ENCODE measurements at regions not wholly inside any gene's neighbourhood (a gene's known extent, or its start where the extent isn't known, plus 50 kb on each side); places are given as distances from the start of the nearest gene placed in this dataset.
"Not testable (repeated sequence)": the region's sequence is repeated elsewhere in the genome, so short reads cannot be mapped to it uniquely, and the experiment has no call there.

- not testable (repeated sequence) for TF ChIP-seq POLR2A (IDR thresholded peaks at IDR 0.05)
- TF ChIP-seq, protein P1, sequence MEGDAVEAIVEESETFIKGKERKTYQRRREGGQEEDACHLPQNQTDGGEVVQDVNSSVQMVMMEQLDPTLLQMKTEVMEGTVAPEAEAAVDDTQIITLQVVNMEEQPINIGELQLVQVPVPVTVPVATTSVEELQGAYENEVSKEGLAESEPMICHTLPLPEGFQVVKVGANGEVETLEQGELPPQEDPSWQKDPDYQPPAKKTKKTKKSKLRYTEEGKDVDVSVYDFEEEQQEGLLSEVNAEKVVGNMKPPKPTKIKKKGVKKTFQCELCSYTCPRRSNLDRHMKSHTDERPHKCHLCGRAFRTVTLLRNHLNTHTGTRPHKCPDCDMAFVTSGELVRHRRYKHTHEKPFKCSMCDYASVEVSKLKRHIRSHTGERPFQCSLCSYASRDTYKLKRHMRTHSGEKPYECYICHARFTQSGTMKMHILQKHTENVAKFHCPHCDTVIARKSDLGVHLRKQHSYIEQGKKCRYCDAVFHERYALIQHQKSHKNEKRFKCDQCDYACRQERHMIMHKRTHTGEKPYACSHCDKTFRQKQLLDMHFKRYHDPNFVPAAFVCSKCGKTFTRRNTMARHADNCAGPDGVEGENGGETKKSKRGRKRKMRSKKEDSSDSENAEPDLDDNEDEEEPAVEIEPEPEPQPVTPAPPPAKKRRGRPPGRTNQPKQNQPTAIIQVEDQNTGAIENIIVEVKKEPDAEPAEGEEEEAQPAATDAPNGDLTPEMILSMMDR (IDR thresholded peaks at IDR 0.05), result not testable (repeated sequence)
Observed at GRCh38 chr5:128861155-128861554, 104.1 kb upstream of the SLC27A6 start.
